Right cardiac atrium (tissue), 5 donors: ENCODE measurements at regions not wholly inside any gene's neighbourhood (a gene's known extent, or its start where the extent isn't known, plus 50 kb on each side); places are given as distances from the start of the nearest gene placed in this dataset.

Source experiments
- ATAC-seq, 2 donors: fragments of 200-7000 bp; cut with Tn5 transposase; one replicate each; pipeline versions ENCODE4 v1.8.0 to v1.9.1; 2020; ENCODE audit warnings: moderate library complexity in 2 of 2, mild to moderate bottlenecking in 1 of 2
- DNase-seq, 3 donors: peaks; one replicate each; pipeline ENCODE4 v3.0.0-alpha.2; 2020
- H3K27ac ChIP-seq: one replicate; pipeline ENCODE4 v1.5.1; 2013; ENCODE audit warnings: mild to moderate bottlenecking, low read length, control low read depth, moderate library complexity
- H3K27me3 ChIP-seq: one replicate; pipeline ENCODE4 v1.6.1; 2013; ENCODE audit not compliant: control insufficient read depth, insufficient read depth
- H3K4me1 ChIP-seq: one replicate; pipeline ENCODE4 v1.6.1; 2013; ENCODE audit warnings: low read length; ENCODE audit not compliant: control insufficient read depth, insufficient read depth
- H3K4me3 ChIP-seq: one replicate; pipeline ENCODE4 v1.5.1; 2013; ENCODE audit warnings: low read length, control low read depth
- H3K9me3 ChIP-seq: one replicate; pipeline ENCODE4 v1.6.1; 2013; ENCODE audit warnings: low read length; ENCODE audit not compliant: control insufficient read depth
- WGBS: extraction: QIAGEN DNeasy Blood & Tissue Kit; methylation state at CpG from one replicate; pipeline ENCODE4 v1.1.7; 2013; 5-methylcytosine and 5-hydroxymethylcytosine counted together
- intact Hi-C, 4 donors: fragments of 100-400 bp; cut with DNase I; formaldehyde crosslinking; loops; one replicate each; pipeline versions ENCODE4 v1.11.0 to v1.14.0; 2022 to 2023
- donor health status: healthy with polysubstance abuse.
- donor health status: DM: no; HTN: yes; CAD: no.
- donor health status: DM: no; HTN: no; CAD: no.
- donor health status: DM: no; HTN: yes; CAD: no; lungs with severe emphysema.
- donor health status: DM: yes; HTN: yes; CAD: no.

DNA sequence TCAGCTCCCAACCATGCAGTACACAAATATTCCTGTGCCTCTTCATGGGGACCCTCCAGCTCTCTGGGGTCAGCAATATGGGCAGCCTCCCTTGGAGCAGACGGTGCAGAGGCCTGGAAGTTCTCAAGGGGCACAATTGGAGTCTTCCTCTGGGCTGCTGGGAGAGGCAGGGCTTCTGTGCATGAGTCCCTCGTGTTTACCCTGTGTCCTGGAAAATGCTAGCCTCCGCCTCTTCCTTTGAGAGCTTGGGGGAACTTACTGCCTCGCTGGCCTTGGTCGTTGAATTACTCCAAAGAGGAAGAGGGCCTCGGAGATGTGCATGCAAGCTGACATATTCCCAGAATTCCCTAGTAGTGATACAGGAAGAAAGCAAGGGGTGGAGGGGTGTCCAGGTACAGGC, 284.4 kb upstream of the IGF1R start:
- Histone ChIP-seq H3K4me1 (no peaks in the 10 kb centered on the region), H3K27ac (no peak overlapping the region), H3K4me3 (no peak overlapping the region), H3K9me3 (no peaks in the 10 kb centered on the region), H3K27me3 (no peaks in the 10 kb centered on the region)
- ATAC-seq (no peak), DNase-seq (no peak)
- WGBS, result 51% methylated on average over 6 of the region's 6 CpGs
- intact Hi-C loops, result no loop called here

DNA sequence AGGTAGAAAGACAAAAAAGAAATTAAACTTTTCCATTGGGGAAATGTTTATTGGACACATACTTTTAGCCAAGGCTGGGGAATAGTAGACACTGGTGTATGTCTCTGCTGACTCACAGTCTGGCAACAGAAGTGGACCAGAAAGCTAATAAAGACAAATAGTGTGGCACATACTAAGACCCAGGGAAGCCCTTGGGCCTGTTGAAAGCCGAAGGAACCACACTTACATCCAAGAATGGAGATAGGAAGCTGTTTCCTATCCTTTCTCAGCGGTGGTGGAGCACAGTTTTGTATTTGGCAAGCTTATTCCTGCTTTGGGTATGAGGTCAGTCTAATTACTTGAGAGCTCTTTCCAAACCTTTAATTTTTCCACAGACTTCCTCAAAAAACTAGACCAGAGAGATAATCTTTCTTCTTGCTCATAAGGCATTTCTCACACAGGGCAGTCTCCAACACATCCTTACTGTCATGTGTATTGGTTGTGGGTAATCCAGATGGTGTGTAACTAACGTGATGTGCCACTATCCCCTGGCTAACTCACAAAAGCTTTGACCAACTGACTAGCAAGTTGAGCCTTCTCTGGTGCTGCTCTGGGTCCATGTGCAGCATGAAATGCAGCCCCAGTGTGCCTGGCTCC, 279.1 kb upstream of the IGF1R start:
- DNase-seq (peak in 1 of 3 donors; percentile 30), ATAC-seq (peak; percentile 76 to 82)
- intact Hi-C loops, result no loop called here
- Histone ChIP-seq H3K27me3 (no peaks in the 10 kb centered on the region), H3K4me1 (no peaks in the 10 kb centered on the region), H3K4me3 (no peak overlapping the region), H3K9me3 (no peaks in the 10 kb centered on the region), H3K27ac (no peak overlapping the region)
- WGBS, result 39% methylated on average over 3 of the region's 3 CpGs

DNA sequence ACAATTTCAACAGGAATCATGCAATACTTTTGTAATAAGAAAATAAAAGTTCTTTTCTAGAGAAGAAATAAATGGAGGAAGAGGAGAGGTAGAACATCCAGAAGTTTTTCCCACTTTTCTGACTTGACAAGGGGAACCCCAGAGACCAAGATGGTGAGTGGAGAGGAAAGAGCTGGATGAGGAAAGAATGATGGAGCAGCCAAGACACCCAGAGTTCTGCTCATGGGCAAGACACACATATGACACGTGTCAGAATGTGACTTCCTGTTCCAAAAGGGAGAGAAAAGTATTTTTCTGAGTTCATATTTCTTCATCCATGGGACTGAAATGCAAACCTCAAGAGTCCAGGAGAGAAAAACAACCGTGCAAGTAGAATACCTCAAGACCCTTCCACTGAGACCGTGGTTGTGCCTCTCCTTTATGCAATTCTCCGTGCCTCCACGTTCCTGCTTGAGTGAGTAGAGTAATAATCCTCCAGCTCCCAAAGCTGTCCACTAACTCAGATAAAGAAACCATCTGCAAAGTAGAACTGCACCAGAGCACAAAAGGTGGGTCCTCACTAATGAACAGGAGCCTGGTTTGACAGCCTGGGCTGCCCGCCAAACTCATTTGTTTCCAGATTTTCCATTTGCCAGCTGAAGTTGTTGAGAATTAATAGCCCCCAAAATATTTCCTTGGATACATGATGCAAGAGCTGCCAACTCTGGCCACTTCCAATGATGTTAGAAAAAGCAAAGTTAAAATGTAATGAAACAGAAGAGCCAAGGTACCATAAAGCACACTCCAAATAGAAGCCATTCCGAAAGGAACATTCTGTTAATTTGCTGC, 272.6 kb upstream of the IGF1R start:
- Histone ChIP-seq H3K4me1 (peaks cover 2% of the 10 kb centered on the region), H3K9me3 (peaks cover 2% of the 10 kb centered on the region), H3K4me3 (no peak overlapping the region), H3K27ac (no peak overlapping the region), H3K27me3 (no peaks in the 10 kb centered on the region)
- DNase-seq, result peak in 1 of 3 donors; percentile 55
- intact Hi-C loops, result no loop called here
- 60% methylated on average over 7 of the region's 7 CpGs for WGBS
- ATAC-seq, result peak; percentile 23 to 45

DNA sequence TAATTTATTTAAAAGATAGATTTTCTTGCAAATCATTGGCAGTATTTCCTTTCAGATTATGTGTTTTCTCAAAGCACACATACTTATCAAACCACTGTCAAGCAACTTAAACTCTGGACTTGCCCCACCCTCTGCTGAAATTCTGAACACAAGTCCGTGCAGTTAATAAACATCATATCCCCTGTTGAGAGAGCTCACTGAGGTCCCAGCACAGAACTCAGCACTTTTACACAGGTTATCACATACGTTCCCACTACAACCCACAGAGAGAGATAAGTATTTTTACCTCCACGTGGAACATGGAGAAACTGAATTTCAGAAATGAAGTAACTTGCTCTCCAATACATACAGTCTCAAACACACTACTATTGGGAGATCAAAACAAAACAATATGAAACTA, 267.6 kb upstream of the IGF1R start:
- H3K9me3 ChIP-seq, result peaks cover 3% of the 10 kb centered on the region
- DNase-seq (no peak), ATAC-seq (no peak)
- no peak overlapping the region for H3K27ac ChIP-seq
- 64% methylated on average over 3 of the region's 3 CpGs for WGBS
- H3K4me3 ChIP-seq, result no peak overlapping the region
- intact Hi-C loops, result no loop called here
- no peaks in the 10 kb centered on the region for H3K27me3 ChIP-seq
- peaks cover 1% of the 10 kb centered on the region for H3K4me1 ChIP-seq

DNA sequence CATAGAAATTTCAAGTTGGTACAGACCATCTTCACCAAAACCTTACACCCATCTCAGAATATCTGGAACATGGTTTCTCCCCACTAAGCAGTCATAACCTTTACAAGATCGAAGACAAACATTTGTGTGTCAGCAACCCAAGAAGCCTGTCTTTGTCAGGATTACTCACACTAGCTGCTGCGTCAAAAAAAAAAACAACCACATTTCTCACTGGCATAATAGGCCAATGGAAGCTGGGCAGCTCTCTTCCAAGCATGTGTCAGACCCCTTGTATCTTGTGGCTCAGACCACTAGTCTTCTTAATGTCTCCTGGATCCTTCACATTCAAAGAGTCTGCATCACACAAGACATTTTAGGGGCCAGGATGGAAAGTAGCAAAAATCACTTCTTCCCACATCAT, 266.9 kb upstream of the IGF1R start:
- ATAC-seq (no peak), DNase-seq (no peak)
- Histone ChIP-seq H3K9me3 (peaks cover 4% of the 10 kb centered on the region), H3K27ac (no peak overlapping the region), H3K4me1 (no peaks in the 10 kb centered on the region), H3K4me3 (no peak overlapping the region), H3K27me3 (no peaks in the 10 kb centered on the region)
- 85% methylated on average over 2 of the region's 2 CpGs for WGBS
- intact Hi-C loops, result no loop called here

DNA sequence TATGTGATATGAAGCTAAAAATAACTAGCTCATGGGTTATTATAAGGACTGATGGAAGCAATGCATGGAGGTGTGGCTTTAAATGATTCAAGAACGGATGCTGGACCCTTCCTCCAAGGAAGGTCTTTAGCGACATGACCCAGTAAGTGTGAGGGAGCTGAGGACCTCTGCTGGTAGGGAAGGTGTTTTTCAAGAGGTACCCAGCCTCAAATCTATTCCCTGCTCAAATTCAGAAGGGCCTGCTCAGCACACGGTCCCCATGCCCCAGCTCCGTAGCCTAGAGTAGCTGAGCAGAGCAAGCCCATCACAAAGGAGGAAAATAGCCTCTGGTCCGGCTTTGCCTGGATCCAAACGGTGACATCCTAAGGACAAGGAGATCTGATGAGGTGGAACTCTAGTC, 266.2 kb upstream of the IGF1R start:
- Histone ChIP-seq H3K27ac (no peak overlapping the region), H3K4me3 (no peak overlapping the region), H3K9me3 (peaks cover 3% of the 10 kb centered on the region), H3K27me3 (no peaks in the 10 kb centered on the region), H3K4me1 (no peaks in the 10 kb centered on the region)
- ATAC-seq (no peak), DNase-seq (no peak)
- intact Hi-C loops, result no loop called here
- WGBS, result 51% methylated on average over 6 of the region's 6 CpGs

DNA sequence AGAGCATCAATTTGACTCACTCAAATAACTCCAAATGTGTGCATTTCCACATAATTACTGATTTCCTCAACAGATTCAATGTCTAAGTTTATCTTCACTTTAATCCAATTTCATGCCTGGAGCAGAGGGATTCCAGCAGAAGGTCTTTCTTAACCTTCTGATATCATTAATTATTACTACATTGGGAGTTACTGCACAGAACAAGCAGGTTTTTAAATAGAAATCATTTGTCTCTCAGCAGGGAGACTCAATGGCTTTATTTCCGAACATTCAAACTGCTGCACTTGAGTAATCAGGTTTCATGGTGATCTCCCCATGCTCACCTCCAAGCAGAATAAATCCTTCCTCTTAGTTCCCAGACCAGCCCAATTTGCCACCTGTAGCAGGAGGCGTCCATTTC, 264.8 kb upstream of the IGF1R start:
- intact Hi-C loops, result no loop called here
- no peaks in the 10 kb centered on the region for H3K27me3 ChIP-seq
- WGBS, result 89% methylated on average over 2 of the region's 2 CpGs

DNA sequence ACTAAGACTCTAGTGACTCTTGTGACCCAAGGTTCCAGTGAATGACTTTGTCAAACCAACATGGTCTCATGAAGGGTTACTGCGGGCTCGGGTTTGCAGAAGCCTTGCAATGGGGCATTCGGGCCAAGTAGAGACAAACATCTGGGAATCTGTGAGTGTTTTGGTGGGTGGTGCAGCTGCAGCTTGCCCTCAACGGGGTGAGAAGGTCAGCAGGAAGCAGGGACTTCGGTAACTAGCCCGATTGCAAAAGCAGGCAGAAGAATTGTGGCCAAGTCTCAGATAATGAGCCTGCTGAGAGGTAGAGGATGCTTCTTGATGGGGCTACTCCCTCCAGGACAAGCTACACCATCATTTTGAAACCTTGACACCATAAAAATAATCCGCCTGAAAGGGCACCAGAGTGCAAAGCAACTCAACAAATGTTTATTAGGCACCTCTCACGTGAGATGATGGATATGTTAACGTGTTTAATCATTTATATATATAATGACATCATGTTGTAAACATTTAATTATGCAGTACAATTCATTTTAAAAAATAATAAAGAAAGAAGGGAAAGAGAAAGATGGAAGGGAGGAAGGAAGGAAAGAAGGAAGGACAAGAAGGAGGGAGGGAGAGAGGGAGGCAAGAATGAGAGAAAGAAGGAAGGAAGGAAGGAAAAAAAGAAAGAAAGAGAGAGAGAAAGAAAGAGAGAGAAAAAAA, 263.9 kb upstream of the IGF1R start:
- Histone ChIP-seq H3K27ac (no peak overlapping the region), H3K27me3 (no peaks in the 10 kb centered on the region), H3K9me3 (peaks cover 2% of the 10 kb centered on the region), H3K4me1 (no peaks in the 10 kb centered on the region), H3K4me3 (no peak overlapping the region)
- DNase-seq (no peak), ATAC-seq (no peak)
- 60% methylated on average over 9 of the region's 9 CpGs for WGBS
- intact Hi-C loops, result no loop called here

More for the DNA sequence above, 264.8 kb upstream of the IGF1R start:
- Histone ChIP-seq H3K9me3 (peaks cover 2% of the 10 kb centered on the region), H3K27ac (no peak overlapping the region), H3K4me3 (no peak overlapping the region), H3K4me1 (no peaks in the 10 kb centered on the region)
- ATAC-seq (no peak), DNase-seq (no peak)

DNA sequence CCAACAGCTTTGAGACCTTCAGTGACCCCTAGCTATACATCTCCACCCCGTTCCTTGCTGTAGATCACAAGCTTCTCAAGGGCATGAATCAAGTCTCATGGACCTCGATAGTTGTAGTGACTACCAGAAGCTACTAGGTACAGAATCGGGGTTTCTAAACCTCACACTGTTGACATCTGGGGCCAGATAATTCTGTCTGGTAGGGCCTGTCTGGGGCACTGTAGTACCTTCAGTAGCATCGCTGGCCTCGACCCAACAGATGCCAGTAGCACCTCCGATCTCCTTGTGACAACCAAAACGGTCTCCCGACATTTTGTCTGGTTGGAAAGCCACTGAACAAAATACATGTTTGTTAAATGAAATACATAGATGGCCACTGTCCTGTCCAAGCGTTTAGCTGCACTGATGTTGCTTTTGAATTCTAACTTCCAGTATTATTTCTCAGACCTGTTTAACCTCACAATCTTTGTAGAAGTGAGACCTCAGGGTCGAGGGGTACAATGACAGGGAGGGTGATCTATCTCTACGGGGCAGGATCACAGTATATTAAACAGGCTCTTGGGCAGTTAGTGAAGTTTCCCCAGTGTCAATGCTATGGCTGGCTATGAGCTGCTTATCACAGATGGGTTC, 262.5 kb upstream of the IGF1R start:
- H3K9me3 ChIP-seq, result peaks cover 2% of the 10 kb centered on the region
- 80% methylated on average over 11 of the region's 11 CpGs for WGBS

DNA sequence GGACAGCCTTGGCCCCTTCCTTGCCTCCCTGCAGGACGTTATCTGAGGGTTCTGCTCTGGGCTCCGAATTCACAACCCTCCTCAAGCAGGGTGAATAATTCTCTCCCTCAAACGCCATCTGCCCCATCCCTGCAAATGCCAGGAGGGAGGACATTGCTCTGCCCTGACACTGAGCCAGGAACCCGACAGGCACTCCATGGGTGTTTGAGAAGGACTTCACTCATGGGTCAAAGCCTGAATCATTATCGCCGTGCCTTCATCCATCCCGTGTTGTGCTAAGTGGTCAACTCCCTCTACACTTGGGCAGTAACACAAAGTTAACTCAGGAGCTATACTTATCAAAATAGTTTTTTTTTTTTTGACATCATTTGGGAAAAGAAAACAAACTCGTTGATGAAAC, 261.8 kb upstream of the IGF1R start:
- intact Hi-C loops, result no loop called here
- no peak for ATAC-seq

More for the DNA sequence above, 262.5 kb upstream of the IGF1R start:
- intact Hi-C loops, result no loop called here
- no peaks in the 10 kb centered on the region for H3K4me1 ChIP-seq
- H3K27ac ChIP-seq, result no peak overlapping the region
- H3K27me3 ChIP-seq, result no peaks in the 10 kb centered on the region
- no peak overlapping the region for H3K4me3 ChIP-seq
- ATAC-seq (no peak), DNase-seq (no peak)

DNA sequence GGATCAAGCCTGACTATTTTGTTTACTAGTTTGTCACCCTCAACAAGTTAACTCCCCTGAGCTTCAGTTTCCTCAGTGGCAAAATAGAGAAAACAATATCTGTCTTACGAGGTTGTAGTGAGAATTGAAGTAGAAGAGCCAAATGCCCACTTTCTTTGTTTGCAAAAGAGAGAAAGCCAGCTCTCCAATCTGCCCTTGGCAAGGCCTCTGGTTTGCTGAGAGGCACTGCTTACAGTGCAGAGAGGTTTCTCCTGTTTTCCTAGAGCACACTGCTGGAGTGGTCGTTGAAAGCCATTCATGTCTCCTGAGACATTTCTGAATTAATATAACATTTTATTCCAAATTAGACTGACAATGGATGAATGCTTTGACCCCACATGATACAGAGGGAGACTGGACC, 260.5 kb upstream of the IGF1R start:
- intact Hi-C loops, result loop anchor here in 1 of 4 donors (2.0 kb wide), 1 partner anchor 27 kb away; no protein-coding TSS in a partner anchor
- DNase-seq (no peak), ATAC-seq (no peak)
- H3K4me1 ChIP-seq, result no peaks in the 10 kb centered on the region
- no peaks in the 10 kb centered on the region for H3K27me3 ChIP-seq
- H3K27ac ChIP-seq, result no peak overlapping the region
- 34% methylated on average over 2 of the region's 2 CpGs for WGBS
- H3K9me3 ChIP-seq, result peaks cover 2% of the 10 kb centered on the region
- H3K4me3 ChIP-seq, result no peak overlapping the region

More for the DNA sequence above, 261.8 kb upstream of the IGF1R start:
- Histone ChIP-seq H3K27me3 (no peaks in the 10 kb centered on the region), H3K27ac (no peak overlapping the region), H3K4me1 (no peaks in the 10 kb centered on the region), H3K4me3 (no peak overlapping the region), H3K9me3 (peaks cover 2% of the 10 kb centered on the region)
- WGBS, result 58% methylated on average over 8 of the region's 8 CpGs
- DNase-seq, result no peak
